Suprapubic skin (tissue), 4 donors: ENCODE measurements at regions not wholly inside any gene's neighbourhood (a gene's known extent, or its start where the extent isn't known, plus 50 kb on each side); places are given as distances from the start of the nearest gene placed in this dataset.

Experiments
- CTCF ChIP-seq, 2 donors: fragments of 200-600 bp in 1 of 2; fragments of 450-650 bp in 1 of 2; sonication (generic) in 1 of 2; IDR thresholded peaks; one replicate each; pipeline ENCODE4 v1.5.1; 2016 to 2019; ENCODE audit warnings: antibody characterized with exemption in 2 of 2, mild to moderate bottlenecking in 1 of 2, moderate library complexity in 1 of 2
- EP300 ChIP-seq: sonication (generic); formaldehyde crosslinking; IDR thresholded peaks from one replicate; pipeline ENCODE4 v1.6.1; 2017; ENCODE audit warnings: antibody characterized with exemption
- POLR2A ChIP-seq, 2 donors: fragments of 450-650 bp; IDR thresholded peaks; one replicate each; pipeline ENCODE4 v1.6.1; 2017; ENCODE audit warnings: antibody characterized with exemption in 2 of 2, mild to moderate bottlenecking in 2 of 2, moderate library complexity in 2 of 2
- POLR2AphosphoS5 ChIP-seq, 3 donors: sonication (generic); formaldehyde crosslinking; IDR thresholded peaks; one replicate each; pipeline ENCODE4 v1.6.1; 2017; ENCODE audit warnings: antibody characterized with exemption in 3 of 3

GRCh38 chr22:49657275-49657973, 170.2 kb downstream of the BRD1 start:
- TF ChIP-seq CTCF (IDR thresholded peaks at IDR 0.05), result no peak
- TF ChIP-seq EP300, result no peak
- TF ChIP-seq POLR2A (IDR thresholded peaks at IDR 0.05), result no peak
- peak in 1 of 3 donors; percentile 9 for TF ChIP-seq POLR2AphosphoS5 (IDR thresholded peaks at IDR 0.05)
